Inflammatory macrophage treated with lipopolysaccharide for 4 hours (primary cell): ENCODE measurements at regions not wholly inside any gene's neighbourhood (a gene's known extent, or its start where the extent isn't known, plus 50 kb on each side); places are given as distances from the start of the nearest gene placed in this dataset.

Source experiments
- DNase-seq: peaks from one replicate; pipeline ENCODE4 v3.0.0-alpha.2; 2020

GRCh38 chr13:78770601-78771000 is 111.6 kb upstream of the OBI1 start:
- DNase-seq, result peak; percentile 55

GRCh38 chr13:78768950-78769349 is 110.0 kb upstream of the OBI1 start:
- DNase-seq, result no peak

- DNase-seq, result no peak
Measured at GRCh38 chr13:78764665-78765064, 105.7 kb upstream of the OBI1 start.

GRCh38 chr13:78762825-78763224 is 103.9 kb upstream of the OBI1 start:
- DNase-seq, result no peak

GRCh38 chr13:78759704-78760103 is 100.7 kb upstream of the OBI1 start:
- DNase-seq, result no peak

- DNase-seq, result no peak
Measured at GRCh38 chr13:78758549-78758948, 99.6 kb upstream of the OBI1 start.

GRCh38 chr13:78753435-78753834 is 94.5 kb upstream of the OBI1 start:
- no peak for DNase-seq

- DNase-seq, result no peak
Measured at GRCh38 chr13:78750735-78751134, 91.8 kb upstream of the OBI1 start.

- DNase-seq, result no peak
Measured at GRCh38 chr13:78743973-78744372, 85.0 kb upstream of the OBI1 start.

GRCh38 chr13:78742659-78743058 is 83.7 kb upstream of the OBI1 start:
- DNase-seq, result no peak

GRCh38 chr13:78736142-78736541 is 77.2 kb upstream of the OBI1 start:
- DNase-seq, result no peak

- DNase-seq, result no peak
Measured at GRCh38 chr13:78732445-78733017, 73.6 kb upstream of the OBI1 start.

GRCh38 chr13:78722700-78723099 is 63.7 kb upstream of the OBI1 start:
- DNase-seq, result no peak

- DNase-seq, result no peak
Measured at GRCh38 chr13:78719367-78719766, 60.4 kb upstream of the OBI1 start.

- no peak for DNase-seq
Measured at GRCh38 chr13:78714717-78715116, 55.8 kb upstream of the OBI1 start.

- no peak for DNase-seq
Measured at GRCh38 chr13:78712831-78713230, 53.9 kb upstream of the OBI1 start.

GRCh38 chr13:78709028-78709427 is 50.1 kb upstream of the OBI1 start:
- DNase-seq, result no peak
